OCI-LY3 (cell line): ENCODE measurements at regions not wholly inside any gene's neighbourhood (a gene's known extent, or its start where the extent isn't known, plus 50 kb on each side); places are given as distances from the start of the nearest gene placed in this dataset.

ENCODE experiments used
- H2AFZ ChIP-seq: fragments of 200-600, 300-600 bp; shearing (Covaris generic); 2 replicates; pipeline ENCODE4 v1.6.0; 2014; ENCODE audit warnings: antibody characterized with exemption, low read depth, low read length
- H3K27ac ChIP-seq: fragments of 200-600, 300-600 bp; sonication (generic); 2 replicates; pipeline ENCODE4 v1.5.1; 2014; ENCODE audit warnings: mild to moderate bottlenecking, low read length, moderate library complexity, mixed read lengths
- H3K27me3 ChIP-seq: fragments of 200-600, 300-600 bp; sonication (generic); 2 replicates; pipeline ENCODE4 v1.6.1; 2014; ENCODE audit warnings: low read depth, low read length, mixed read lengths
- H3K36me3 ChIP-seq: fragments of 200-600, 300-600 bp; sonication (generic); replicated peaks from 2 replicates; pipeline ENCODE3; 2014; ENCODE audit warnings: low read depth, low read length, mixed read lengths
- H3K4me1 ChIP-seq: fragments of 300-600, 200-600 bp; sonication (generic); 2 replicates; pipeline ENCODE4 v1.6.1; 2014; ENCODE audit warnings: low read length, mixed read lengths
- H3K4me2 ChIP-seq: fragments of 200-600, 300-600 bp; sonication (generic); 2 replicates; pipeline ENCODE4 v1.6.1; 2014; ENCODE audit warnings: low read length, mixed read lengths
- H3K4me3 ChIP-seq: fragments of 300-600, 200-600 bp; sonication (generic); 2 replicates; pipeline ENCODE4 v1.5.1; 2014; ENCODE audit warnings: antibody characterized with exemption, mild to moderate bottlenecking, low read length, moderate library complexity
- H3K79me2 ChIP-seq: fragments of 300-600, 200-600 bp; shearing (Covaris generic); 2 replicates; pipeline ENCODE4 v1.6.1; 2014; ENCODE audit warnings: mild to moderate bottlenecking, low read length, mixed read lengths
- H3K9ac ChIP-seq: fragments of 300-600, 200-600 bp; shearing (Covaris generic); 2 replicates; pipeline ENCODE4 v1.6.0; 2014; ENCODE audit warnings: mild to moderate bottlenecking, low read length, moderate library complexity
- H3K9me3 ChIP-seq: fragments of 200-600, 300-600 bp; shearing (Covaris generic); 2 replicates; pipeline ENCODE4 v1.6.1; 2014; ENCODE audit warnings: low read length, mixed read lengths; ENCODE audit not compliant: insufficient read depth
- H4K20me1 ChIP-seq: fragments of 200-600, 300-600 bp; sonication (generic); 2 replicates; pipeline ENCODE4 v1.6.1; 2016; ENCODE audit warnings: low read length, mixed read lengths; ENCODE audit not compliant: insufficient read depth
- EZH2phosphoT487 ChIP-seq: fragments of 200-600 bp; shearing (Covaris generic); IDR thresholded peaks from 2 replicates; pipeline ENCODE4 v1.6.1; 2018; ENCODE audit warnings: antibody characterized with exemption, mixed run types, low read depth
- TF ChIP-seq, protein P1 (sequence below): fragments of 200-600, 300-600 bp; sonication (generic); IDR thresholded peaks from 2 replicates; pipeline ENCODE4 v1.5.1; 2014; ENCODE audit warnings: antibody characterized with exemption, low read length, low read depth

DNA sequence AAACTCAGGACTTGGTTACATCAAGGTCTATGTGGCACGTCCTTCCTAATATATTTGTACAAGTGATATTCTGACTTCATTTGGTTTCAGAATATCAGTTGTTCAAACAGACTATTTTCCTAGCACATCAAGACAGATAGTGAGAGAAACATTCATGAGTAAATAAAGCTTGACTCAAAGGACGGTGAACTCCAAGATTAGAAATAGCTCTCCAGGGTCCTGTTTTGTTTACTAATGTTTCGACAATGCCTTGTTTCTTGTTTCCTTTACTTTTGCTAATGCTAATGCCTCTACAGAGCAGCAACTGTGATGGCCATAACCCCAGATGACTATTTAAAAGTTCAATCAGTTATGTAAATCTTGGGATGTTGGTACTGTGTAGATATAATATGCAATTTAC, 313.9 kb downstream of the KLF12 start:
- Histone ChIP-seq H3K9ac (no peak overlapping the region), H3K27ac (no peak overlapping the region), H3K4me2 (no peak overlapping the region), H3K36me3 (no peaks in the 10 kb centered on the region), H2AFZ (no peak overlapping the region), H3K79me2 (no peaks in the 10 kb centered on the region), H4K20me1 (no peaks in the 10 kb centered on the region), H3K27me3 (no peaks in the 10 kb centered on the region), H3K9me3 (no peaks in the 10 kb centered on the region), H3K4me3 (no peak overlapping the region), H3K4me1 (peaks cover 11% of the 10 kb centered on the region)
- TF ChIP-seq, protein P1, sequence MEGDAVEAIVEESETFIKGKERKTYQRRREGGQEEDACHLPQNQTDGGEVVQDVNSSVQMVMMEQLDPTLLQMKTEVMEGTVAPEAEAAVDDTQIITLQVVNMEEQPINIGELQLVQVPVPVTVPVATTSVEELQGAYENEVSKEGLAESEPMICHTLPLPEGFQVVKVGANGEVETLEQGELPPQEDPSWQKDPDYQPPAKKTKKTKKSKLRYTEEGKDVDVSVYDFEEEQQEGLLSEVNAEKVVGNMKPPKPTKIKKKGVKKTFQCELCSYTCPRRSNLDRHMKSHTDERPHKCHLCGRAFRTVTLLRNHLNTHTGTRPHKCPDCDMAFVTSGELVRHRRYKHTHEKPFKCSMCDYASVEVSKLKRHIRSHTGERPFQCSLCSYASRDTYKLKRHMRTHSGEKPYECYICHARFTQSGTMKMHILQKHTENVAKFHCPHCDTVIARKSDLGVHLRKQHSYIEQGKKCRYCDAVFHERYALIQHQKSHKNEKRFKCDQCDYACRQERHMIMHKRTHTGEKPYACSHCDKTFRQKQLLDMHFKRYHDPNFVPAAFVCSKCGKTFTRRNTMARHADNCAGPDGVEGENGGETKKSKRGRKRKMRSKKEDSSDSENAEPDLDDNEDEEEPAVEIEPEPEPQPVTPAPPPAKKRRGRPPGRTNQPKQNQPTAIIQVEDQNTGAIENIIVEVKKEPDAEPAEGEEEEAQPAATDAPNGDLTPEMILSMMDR = no peak
- TF ChIP-seq EZH2phosphoT487 = no peak

- Histone ChIP-seq H3K4me1 (peaks cover 11% of the 10 kb centered on the region), H4K20me1 (no peaks in the 10 kb centered on the region), H3K4me2 (no peak overlapping the region), H3K79me2 (no peaks in the 10 kb centered on the region), H3K9me3 (no peaks in the 10 kb centered on the region), H3K27me3 (no peaks in the 10 kb centered on the region), H3K36me3 (no peaks in the 10 kb centered on the region), H3K9ac (no peak overlapping the region), H3K27ac (no peak overlapping the region), H2AFZ (no peak overlapping the region), H3K4me3 (no peak overlapping the region)
- no peak for TF ChIP-seq EZH2phosphoT487
- TF ChIP-seq, protein P1 = no peak
Measured at GRCh38 chr13:73819711-73820110, 314.5 kb downstream of the KLF12 start.

- Histone ChIP-seq H3K36me3 (no peaks in the 10 kb centered on the region), H3K4me1 (peaks cover 11% of the 10 kb centered on the region), H4K20me1 (0 out of 2 replicates have a peak, but pooled peaks cover 3% of the 10 kb centered on the region), H3K79me2 (no peaks in the 10 kb centered on the region), H3K9me3 (no peaks in the 10 kb centered on the region), H3K27ac (no peak overlapping the region), H3K4me2 (no peak overlapping the region), H2AFZ (no peak overlapping the region), H3K4me3 (no peak overlapping the region), H3K27me3 (no peaks in the 10 kb centered on the region), H3K9ac (no peak overlapping the region)
- TF ChIP-seq EZH2phosphoT487 = no peak
- TF ChIP-seq, protein P1 = no peak
Measured at GRCh38 chr13:73816702-73817101, 317.5 kb downstream of the KLF12 start.

- TF ChIP-seq, protein P1 = no peak
- no peak for TF ChIP-seq EZH2phosphoT487
- Histone ChIP-seq H3K9ac (no peak overlapping the region), H3K36me3 (no peaks in the 10 kb centered on the region), H3K79me2 (no peaks in the 10 kb centered on the region), H3K27ac (no peak overlapping the region), H3K4me1 (peaks cover 4% of the 10 kb centered on the region), H3K9me3 (no peaks in the 10 kb centered on the region), H4K20me1 (0 out of 2 replicates have a peak, but pooled peaks cover 3% of the 10 kb centered on the region), H3K4me2 (no peak overlapping the region), H3K27me3 (no peaks in the 10 kb centered on the region), H2AFZ (no peak overlapping the region), H3K4me3 (no peak overlapping the region)
Measured at GRCh38 chr13:73815796-73816195, 318.4 kb downstream of the KLF12 start.
